ENCODE measurements at regions not wholly inside any gene's neighbourhood (a gene's known extent, or its start where the extent isn't known, plus 50 kb on each side); places are given as distances from the start of the nearest gene placed in this dataset.

GRCh38 chr12:126700096-126700495 lies 1566.9 kb upstream of the TMEM132C start:
- Histone ChIP-seq H3K36me3 (replicated peaks in 1 of 2; ENCODE audit: control insufficient read depth in 2 of 2, insufficient read depth in 2 of 2, low read length in 2 of 2) (no peaks in the 10 kb centered on the region), H3K27ac (replicated peaks; ENCODE audit: low read length) (no peak overlapping the region), H3K4me1 (ENCODE audit: control insufficient read depth in 2 of 2, insufficient read depth in 1 of 2, low read depth in 1 of 2, low read length in 2 of 2) (no peaks in the 10 kb centered on the region), H3K4ac (ENCODE audit: low read length) (no peak overlapping the region), H3K27me3 (ENCODE audit: control insufficient read depth in 3 of 3, insufficient read depth in 3 of 3, low read depth in 1 of 3, low read length in 3 of 3) (no peaks in the 10 kb centered on the region), H3K18ac (ENCODE audit: low read length) (no peak overlapping the region), H3K9me3 (replicated peaks in 1 of 2; ENCODE audit: control insufficient read depth in 2 of 2, insufficient read depth in 1 of 2, low read depth in 1 of 2, low read length in 2 of 2) (no peaks in the 10 kb centered on the region), H2BK15ac (ENCODE audit: low read length) (no peak overlapping the region), H2BK120ac (ENCODE audit: low read depth, low read length) (no peak overlapping the region), H3K23ac (ENCODE audit: low read depth, low read length, poor library complexity) (no peak overlapping the region), H2AFZ (ENCODE audit: low read length) (no peak overlapping the region), H4K91ac (ENCODE audit: low read depth, low read length, poor library complexity) (no peak overlapping the region), H3K4me3 (ENCODE audit: low read length in 2 of 2) (no peak overlapping the region), H3K4me2 (ENCODE audit: insufficient read depth, low read length, poor library complexity, severe bottlenecking) (no peak overlapping the region), H3K79me1 (ENCODE audit: low read depth, low read length) (no peaks in the 10 kb centered on the region), H3K9ac (ENCODE audit: low read depth, low read length, poor library complexity) (no peak overlapping the region), H3K14ac (ENCODE audit: low read length) (no peak overlapping the region), H4K8ac (ENCODE audit: low read depth, low read length) (no peak overlapping the region), H2BK5ac (ENCODE audit: low read length) (no peak overlapping the region), H2AK5ac (ENCODE audit: low read depth, low read length) (no peak overlapping the region), H2BK12ac (ENCODE audit: low read length) (no peak overlapping the region)
- no CpG with 5 or more reads among the region's 3 CpGs for WGBS, 2 donors (ENCODE audit: extremely low coverage in 2 of 2, insufficient read length in 2 of 2, insufficient replicate concordance in 1 of 2)
- DNase-seq (ENCODE audit: low spot score): no peak

DNA sequence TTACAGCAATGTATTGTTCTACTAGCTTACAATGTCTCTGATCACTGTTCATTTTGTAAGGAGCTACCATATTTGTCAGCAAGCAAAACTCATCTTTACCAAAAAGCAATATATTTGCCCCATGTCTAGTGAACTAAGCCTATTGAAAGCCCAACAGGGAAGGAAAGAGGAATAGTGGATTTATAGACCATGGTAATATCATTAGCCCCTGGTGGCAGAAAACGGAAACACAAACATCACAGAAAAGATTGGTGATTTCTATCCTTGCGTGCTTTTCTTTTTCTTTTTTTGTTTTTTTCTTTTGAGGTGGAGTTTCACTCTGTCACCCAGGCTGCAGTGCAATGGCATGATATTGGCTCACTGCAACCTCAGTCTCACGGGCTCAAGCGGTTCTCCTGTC lies 1562.4 kb upstream of the TMEM132C start:
- no CpG with 5 or more reads among the region's 4 CpGs for WGBS, 2 donors (ENCODE audit: extremely low coverage in 2 of 2, insufficient read length in 2 of 2, insufficient replicate concordance in 1 of 2)
- no peak for DNase-seq (ENCODE audit: low spot score)

DNA sequence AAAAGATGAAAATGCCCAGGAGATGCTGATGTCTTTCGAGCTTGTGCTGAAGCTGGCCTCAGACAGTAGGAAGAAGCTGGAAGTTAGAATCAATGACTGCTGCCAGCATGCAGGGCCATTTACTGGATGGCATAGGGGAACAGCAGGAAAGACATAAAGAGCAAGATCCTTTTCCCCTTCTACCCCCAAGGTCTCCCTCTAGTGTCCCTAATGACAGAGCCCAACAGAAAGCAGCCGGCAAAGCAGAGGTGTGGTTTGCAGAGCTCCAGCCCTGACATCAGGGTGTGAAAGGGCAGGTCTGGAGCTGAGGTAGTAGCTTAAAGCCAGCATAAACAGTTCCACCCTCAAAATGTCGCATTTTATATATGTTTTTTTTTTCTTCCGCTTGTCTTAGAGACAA lies 1560.7 kb upstream of the TMEM132C start:
- H3K9me3 ChIP-seq (replicated peaks in 1 of 2; ENCODE audit: control insufficient read depth in 2 of 2, insufficient read depth in 1 of 2, low read depth in 1 of 2, low read length in 2 of 2): no peaks in the 10 kb centered on the region
- H4K91ac ChIP-seq (ENCODE audit: low read depth, low read length, poor library complexity): no peak overlapping the region
- H3K36me3 ChIP-seq (replicated peaks in 1 of 2; ENCODE audit: control insufficient read depth in 2 of 2, insufficient read depth in 2 of 2, low read length in 2 of 2): no peaks in the 10 kb centered on the region
- H2BK120ac ChIP-seq (ENCODE audit: low read depth, low read length): no peak overlapping the region
- H3K27ac ChIP-seq (replicated peaks; ENCODE audit: low read length): no peak overlapping the region
- WGBS, 2 donors (ENCODE audit: extremely low coverage in 2 of 2, insufficient read length in 2 of 2, insufficient replicate concordance in 1 of 2): no CpG with 5 or more reads among the region's 4 CpGs
- H3K23ac ChIP-seq (ENCODE audit: low read depth, low read length, poor library complexity): no peak overlapping the region
- H3K4ac ChIP-seq (ENCODE audit: low read length): no peak overlapping the region
- no peak overlapping the region for H2AFZ ChIP-seq (ENCODE audit: low read length)
- H3K4me3 ChIP-seq (ENCODE audit: low read length in 2 of 2): no peak overlapping the region
- DNase-seq (ENCODE audit: low spot score): no peak
- no peak overlapping the region for H4K8ac ChIP-seq (ENCODE audit: low read depth, low read length)
- no peak overlapping the region for H2BK5ac ChIP-seq (ENCODE audit: low read length)
- H2BK12ac ChIP-seq (ENCODE audit: low read length): no peak overlapping the region
- no peaks in the 10 kb centered on the region for H3K79me1 ChIP-seq (ENCODE audit: low read depth, low read length)
- H2BK15ac ChIP-seq (ENCODE audit: low read length): no peak overlapping the region
- H3K18ac ChIP-seq (ENCODE audit: low read length): no peak overlapping the region
- H2AK5ac ChIP-seq (ENCODE audit: low read depth, low read length): no peak overlapping the region
- H3K14ac ChIP-seq (ENCODE audit: low read length): no peak overlapping the region
- no peak overlapping the region for H3K4me2 ChIP-seq (ENCODE audit: insufficient read depth, low read length, poor library complexity, severe bottlenecking)
- H3K4me1 ChIP-seq (ENCODE audit: control insufficient read depth in 2 of 2, insufficient read depth in 1 of 2, low read depth in 1 of 2, low read length in 2 of 2): no peaks in the 10 kb centered on the region
- H3K9ac ChIP-seq (ENCODE audit: low read depth, low read length, poor library complexity): no peak overlapping the region
- H3K27me3 ChIP-seq (ENCODE audit: control insufficient read depth in 3 of 3, insufficient read depth in 3 of 3, low read depth in 1 of 3, low read length in 3 of 3): no peaks in the 10 kb centered on the region

More for the DNA sequence above, 1562.4 kb upstream of the TMEM132C start:
- no peak overlapping the region for H2BK15ac ChIP-seq (ENCODE audit: low read length)
- H3K4me3 ChIP-seq (ENCODE audit: low read length in 2 of 2): no peak overlapping the region
- H2BK5ac ChIP-seq (ENCODE audit: low read length): no peak overlapping the region
- H3K27ac ChIP-seq (replicated peaks; ENCODE audit: low read length): no peak overlapping the region
- H3K9me3 ChIP-seq (replicated peaks in 1 of 2; ENCODE audit: control insufficient read depth in 2 of 2, insufficient read depth in 1 of 2, low read depth in 1 of 2, low read length in 2 of 2): no peaks in the 10 kb centered on the region
- H3K18ac ChIP-seq (ENCODE audit: low read length): no peak overlapping the region
- no peak overlapping the region for H2BK120ac ChIP-seq (ENCODE audit: low read depth, low read length)
- H3K4ac ChIP-seq (ENCODE audit: low read length): no peak overlapping the region
- no peaks in the 10 kb centered on the region for H3K4me1 ChIP-seq (ENCODE audit: control insufficient read depth in 2 of 2, insufficient read depth in 1 of 2, low read depth in 1 of 2, low read length in 2 of 2)
- no peak overlapping the region for H4K91ac ChIP-seq (ENCODE audit: low read depth, low read length, poor library complexity)
- no peak overlapping the region for H2BK12ac ChIP-seq (ENCODE audit: low read length)
- no peak overlapping the region for H3K14ac ChIP-seq (ENCODE audit: low read length)
- no peak overlapping the region for H3K23ac ChIP-seq (ENCODE audit: low read depth, low read length, poor library complexity)
- no peak overlapping the region for H4K8ac ChIP-seq (ENCODE audit: low read depth, low read length)
- no peak overlapping the region for H3K9ac ChIP-seq (ENCODE audit: low read depth, low read length, poor library complexity)
- H3K36me3 ChIP-seq (replicated peaks in 1 of 2; ENCODE audit: control insufficient read depth in 2 of 2, insufficient read depth in 2 of 2, low read length in 2 of 2): no peaks in the 10 kb centered on the region
- no peaks in the 10 kb centered on the region for H3K27me3 ChIP-seq (ENCODE audit: control insufficient read depth in 3 of 3, insufficient read depth in 3 of 3, low read depth in 1 of 3, low read length in 3 of 3)
- H3K79me1 ChIP-seq (ENCODE audit: low read depth, low read length): no peaks in the 10 kb centered on the region
- no peak overlapping the region for H2AK5ac ChIP-seq (ENCODE audit: low read depth, low read length)
- no peak overlapping the region for H2AFZ ChIP-seq (ENCODE audit: low read length)
- H3K4me2 ChIP-seq (ENCODE audit: insufficient read depth, low read length, poor library complexity, severe bottlenecking): no peak overlapping the region

DNA sequence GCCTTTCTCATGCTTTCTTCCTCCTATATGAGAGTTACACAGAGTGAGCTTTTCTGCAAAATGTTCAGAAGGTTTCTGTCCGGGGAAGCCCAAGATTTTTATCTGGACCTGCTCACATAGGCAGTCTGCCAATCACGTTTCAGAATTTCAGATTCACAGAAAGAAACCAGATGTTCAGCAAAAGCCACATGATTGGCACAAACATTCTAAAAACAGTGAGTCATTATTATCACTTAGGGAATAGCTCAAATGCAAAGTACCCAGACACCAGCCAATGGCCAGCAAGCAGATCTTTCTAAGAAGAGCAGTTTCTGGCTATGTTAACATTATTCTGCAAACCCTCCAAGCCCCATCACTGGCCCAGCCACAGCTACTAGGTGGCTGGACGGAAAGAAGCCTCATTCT lies 1558.5 kb upstream of the TMEM132C start:
- Histone ChIP-seq H2AK5ac (ENCODE audit: low read depth, low read length) (no peak overlapping the region), H3K27ac (replicated peaks; ENCODE audit: low read length) (no peak overlapping the region), H3K4ac (ENCODE audit: low read length) (no peak overlapping the region), H3K9ac (ENCODE audit: low read depth, low read length, poor library complexity) (no peak overlapping the region), H4K91ac (ENCODE audit: low read depth, low read length, poor library complexity) (no peak overlapping the region), H3K4me3 (ENCODE audit: low read length in 2 of 2) (no peak overlapping the region), H3K23ac (ENCODE audit: low read depth, low read length, poor library complexity) (no peak overlapping the region), H2BK5ac (ENCODE audit: low read length) (no peak overlapping the region), H2AFZ (ENCODE audit: low read length) (no peak overlapping the region), H3K18ac (ENCODE audit: low read length) (no peak overlapping the region), H4K8ac (ENCODE audit: low read depth, low read length) (no peak overlapping the region), H3K9me3 (replicated peaks in 1 of 2; ENCODE audit: control insufficient read depth in 2 of 2, insufficient read depth in 1 of 2, low read depth in 1 of 2, low read length in 2 of 2) (no peaks in the 10 kb centered on the region), H2BK12ac (ENCODE audit: low read length) (no peak overlapping the region), H3K79me1 (ENCODE audit: low read depth, low read length) (no peaks in the 10 kb centered on the region), H3K4me1 (ENCODE audit: control insufficient read depth in 2 of 2, insufficient read depth in 1 of 2, low read depth in 1 of 2, low read length in 2 of 2) (no peaks in the 10 kb centered on the region), H3K4me2 (ENCODE audit: insufficient read depth, low read length, poor library complexity, severe bottlenecking) (no peak overlapping the region), H2BK15ac (ENCODE audit: low read length) (no peak overlapping the region), H3K27me3 (ENCODE audit: control insufficient read depth in 3 of 3, insufficient read depth in 3 of 3, low read depth in 1 of 3, low read length in 3 of 3) (no peaks in the 10 kb centered on the region), H3K14ac (ENCODE audit: low read length) (no peak overlapping the region), H3K36me3 (replicated peaks in 1 of 2; ENCODE audit: control insufficient read depth in 2 of 2, insufficient read depth in 2 of 2, low read length in 2 of 2) (no peaks in the 10 kb centered on the region), H2BK120ac (ENCODE audit: low read depth, low read length) (no peak overlapping the region)
- WGBS, 2 donors (ENCODE audit: extremely low coverage in 2 of 2, insufficient read length in 2 of 2, insufficient replicate concordance in 1 of 2): no CpG with 5 or more reads among the region's 3 CpGs
- no peak for DNase-seq (ENCODE audit: low spot score)
